CD4-positive, alpha-beta T cell (primary cell): ENCODE measurements at regions not wholly inside any gene's neighbourhood (a gene's known extent, or its start where the extent isn't known, plus 50 kb on each side); places are given as distances from the start of the nearest gene placed in this dataset.

ENCODE experiments used
- ATAC-seq: fragments of 200-7000 bp; cut with Tn5 transposase; one replicate; pipeline ENCODE4 v1.10.0; 2022; ENCODE audit warnings: mild to moderate bottlenecking; ENCODE audit not compliant: poor library complexity
- CTCF ChIA-PET: fragments of 350-600 bp; sonication (Branson Sonifier 250); formaldehyde crosslinking; loops from one replicate; lab custom pipeline; 2021; ENCODE audit warnings: antibody characterized with exemption, inconsistent platforms; lab: Charles Lee
- POLR2A ChIA-PET: fragments of 350-600 bp; sonication (Branson Sonifier 250); formaldehyde crosslinking; loops from one replicate; lab custom pipeline; 2021; ENCODE audit warnings: antibody characterized with exemption, inconsistent platforms; lab: Charles Lee
- DNase-seq, 14 experiments: peaks; one replicate each; pipeline ENCODE4 v3.0.0-alpha.2; 2013 to 2020; ENCODE audit warnings: mixed read lengths in 2 of 14
- H3K27ac ChIP-seq, 2 donors: one replicate each; pipeline versions ENCODE4 v1.5.1 to v1.7.0; 2013; ENCODE audit warnings: low read length in 2 of 2, low read depth in 1 of 2, mild to moderate bottlenecking in 1 of 2
- H3K27me3 ChIP-seq, 2 experiments: 1 replicate in 1 of 2; 2 replicates in 1 of 2; pipeline versions ENCODE4 v1.6.1 to v1.7.0; 2013; ENCODE audit warnings: low read length in 2 of 2, control low read depth in 1 of 2, mild to moderate bottlenecking in 1 of 2, moderate library complexity in 1 of 2; ENCODE audit not compliant: insufficient read depth in 2 of 2, control insufficient read depth in 1 of 2
- H3K36me3 ChIP-seq: one replicate; pipeline ENCODE4 v1.6.1; 2013; ENCODE audit warnings: low read length, control low read depth; ENCODE audit not compliant: insufficient read depth
- H3K4me1 ChIP-seq: one replicate; pipeline ENCODE4 v1.6.1; 2013; ENCODE audit warnings: low read length, control low read depth; ENCODE audit not compliant: insufficient read depth
- H3K4me3 ChIP-seq: one replicate; pipeline ENCODE4 v1.5.1; 2013; ENCODE audit warnings: mild to moderate bottlenecking, low read length, moderate library complexity
- H3K9me3 ChIP-seq, 2 experiments: 1 replicate in 1 of 2; 2 replicates in 1 of 2; pipeline versions ENCODE4 v1.6.1 to v1.7.0; 2013; ENCODE audit warnings: low read length in 2 of 2, mild to moderate bottlenecking in 2 of 2, control low read depth in 1 of 2, moderate library complexity in 1 of 2; ENCODE audit not compliant: control insufficient read depth in 1 of 2, insufficient read depth in 1 of 2
- H3K27ac Mint-ChIP-seq: one replicate; pipeline ENCODE4 v1.8.0; 2020; ENCODE audit warnings: mixed read lengths
- H3K27me3 Mint-ChIP-seq: one replicate; pipeline ENCODE4 v1.8.0; 2021; ENCODE audit warnings: mixed read lengths
- H3K36me3 Mint-ChIP-seq: one replicate; pipeline ENCODE4 v1.8.0; 2021; ENCODE audit warnings: low read depth, mixed read lengths
- H3K4me1 Mint-ChIP-seq: one replicate; pipeline ENCODE4 v1.8.0; 2021; ENCODE audit warnings: low read depth, mixed read lengths
- H3K4me3 Mint-ChIP-seq: one replicate; pipeline ENCODE4 v1.8.0; 2020; ENCODE audit warnings: mild to moderate bottlenecking, mixed read lengths
- H3K9me3 Mint-ChIP-seq: one replicate; pipeline ENCODE4 v1.8.0; 2020; ENCODE audit warnings: mixed read lengths
- CTCF ChIP-seq: fragments of 200-600 bp; IDR thresholded peaks from one replicate; pipeline ENCODE4 v1.8.0; 2022; ENCODE audit warnings: antibody characterized with exemption, mild to moderate bottlenecking
- intact Hi-C, 2 experiments: fragments of 100-400 bp; cut with DNase I in 1 of 2; cut with micrococcal nuclease in 1 of 2; formaldehyde crosslinking; loops; one replicate each; pipeline versions ENCODE4 v1.15.1 to v1.9.0; 2023 to 2025; cut with DNase I, micrococcal nuclease

DNA sequence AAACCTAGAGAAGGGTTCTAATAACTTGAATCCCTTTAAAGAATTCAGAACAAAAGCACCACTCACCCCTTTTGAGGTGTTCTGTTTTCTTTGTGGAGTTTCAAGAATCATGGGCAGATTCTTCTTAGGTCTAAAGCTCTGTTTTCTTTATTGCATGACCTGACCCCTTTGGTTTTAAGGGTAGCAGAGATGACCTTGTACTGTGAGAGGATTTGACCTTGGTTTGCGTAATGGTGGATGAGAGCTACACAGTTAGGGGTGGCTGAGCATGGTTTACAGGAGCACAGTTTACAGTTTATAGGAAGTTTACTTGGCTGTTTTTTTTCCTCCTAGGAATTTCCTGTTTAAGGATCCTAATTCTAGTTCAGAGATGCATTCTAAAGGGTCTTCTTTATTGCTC, 1095.6 kb upstream of the NRXN1 start:
- no peaks in the 10 kb centered on the region for H3K9me3 ChIP-seq
- H3K27ac Mint-ChIP-seq = no peak overlapping the region
- ATAC-seq = no peak
- no peaks in the 10 kb centered on the region for H3K27me3 ChIP-seq
- H3K27me3 Mint-ChIP-seq = no peaks in the 10 kb centered on the region
- no peak for DNase-seq
- CTCF ChIA-PET = no interaction called here
- H3K9me3 Mint-ChIP-seq = peaks cover 14% of the 10 kb centered on the region
- H3K36me3 ChIP-seq = no peaks in the 10 kb centered on the region
- no peaks in the 10 kb centered on the region for H3K36me3 Mint-ChIP-seq
- H3K4me3 Mint-ChIP-seq = no peak overlapping the region
- intact Hi-C loops = no loop called here
- H3K4me1 ChIP-seq = no peaks in the 10 kb centered on the region
- no peaks in the 10 kb centered on the region for H3K4me1 Mint-ChIP-seq
- H3K27ac ChIP-seq = no peak overlapping the region
- POLR2A ChIA-PET = no interaction called here
- no peak overlapping the region for H3K4me3 ChIP-seq
- no peak for TF ChIP-seq CTCF

GRCh38 chr2:52117299-52117698, 1085.4 kb upstream of the NRXN1 start:
- Mint-ChIP-seq H3K27me3 (no peaks in the 10 kb centered on the region), H3K4me3 (no peak overlapping the region), H3K9me3 (peaks cover 5% of the 10 kb centered on the region), H3K27ac (no peak overlapping the region), H3K4me1 (no peaks in the 10 kb centered on the region), H3K36me3 (no peaks in the 10 kb centered on the region)
- CTCF ChIA-PET = no interaction called here
- Histone ChIP-seq H3K36me3 (no peaks in the 10 kb centered on the region), H3K27ac (no peak overlapping the region), H3K9me3 (no peaks in the 10 kb centered on the region), H3K4me1 (no peaks in the 10 kb centered on the region), H3K4me3 (no peak overlapping the region), H3K27me3 (no peaks in the 10 kb centered on the region)
- no peak for TF ChIP-seq CTCF
- POLR2A ChIA-PET = no interaction called here
- DNase-seq (no peak), ATAC-seq (no peak)
- intact Hi-C loops = no loop called here

DNA sequence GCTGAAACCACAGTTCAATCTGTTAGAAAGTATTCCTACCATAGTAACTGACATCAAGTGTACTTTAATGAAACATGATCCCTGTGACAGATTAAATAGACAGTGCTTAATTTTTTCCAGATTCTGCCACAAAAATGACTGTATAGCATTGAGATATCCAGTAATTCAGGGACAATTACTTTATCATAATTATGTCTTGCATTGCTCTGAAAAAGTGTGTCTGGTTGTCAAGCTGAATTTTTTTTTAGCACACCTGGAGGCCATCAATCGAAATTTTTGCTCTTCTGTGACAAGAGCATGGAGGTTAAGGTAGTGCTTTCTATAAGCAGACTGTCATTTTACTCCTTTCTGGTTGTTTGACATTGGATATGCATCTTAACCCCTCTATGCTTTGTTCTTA, 1083.8 kb upstream of the NRXN1 start:
- DNase-seq (no peak), ATAC-seq (no peak)
- Mint-ChIP-seq H3K36me3 (no peaks in the 10 kb centered on the region), H3K9me3 (peaks cover 8% of the 10 kb centered on the region), H3K4me1 (no peaks in the 10 kb centered on the region), H3K4me3 (no peak overlapping the region), H3K27ac (no peak overlapping the region), H3K27me3 (no peaks in the 10 kb centered on the region)
- H3K4me3 ChIP-seq = no peak overlapping the region
- POLR2A ChIA-PET = no interaction called here
- H3K4me1 ChIP-seq = no peaks in the 10 kb centered on the region
- H3K9me3 ChIP-seq = no peaks in the 10 kb centered on the region
- CTCF ChIA-PET = no interaction called here
- H3K27ac ChIP-seq = no peak overlapping the region
- intact Hi-C loops = no loop called here
- no peak for TF ChIP-seq CTCF
- no peaks in the 10 kb centered on the region for H3K27me3 ChIP-seq
- H3K36me3 ChIP-seq = no peaks in the 10 kb centered on the region
